A673 (cell line): ENCODE measurements at regions not wholly inside any gene's neighbourhood (a gene's known extent, or its start where the extent isn't known, plus 50 kb on each side); places are given as distances from the start of the nearest gene placed in this dataset.

ENCODE experiments used
- BruUV-seq: library from RNA; stranded (reverse); fragments of 400-500 nt; replicated peaks from 2 replicates; lab custom pipeline; 2021; lab: Mats Ljungman, UMichigan
- CTCF ChIA-PET: fragments of 300-600 bp; sonication (Branson Sonifier 250); formaldehyde crosslinking; loops from one replicate; lab custom pipeline; 2022; ENCODE audit warnings: antibody characterized with exemption; lab: Charles Lee
- POLR2A ChIA-PET: fragments of 300-600 bp; sonication (Branson Sonifier 250); formaldehyde crosslinking; loops from one replicate; lab custom pipeline; 2022; ENCODE audit warnings: antibody characterized with exemption; ENCODE audit not compliant: low non-redundant PET; lab: Charles Lee
- DNase-seq: peaks from one replicate; pipeline ENCODE4 v3.0.0-alpha.2; 2015; ENCODE audit warnings: low spot score
- H3K27ac ChIP-seq: fragments of 200-600 bp; sonication (generic); 2 replicates; pipeline ENCODE4 v1.5.1; 2016; ENCODE audit warnings: mixed run types, low read depth, mild to moderate bottlenecking, mixed read lengths, antibody characterized with exemption, low read length; ENCODE audit not compliant: poor library complexity, severe bottlenecking
- H3K27me3 ChIP-seq: fragments of 200-600 bp; sonication (generic); replicated peaks from 2 replicates; pipeline ENCODE4 v1.6.1; 2017; ENCODE audit warnings: mixed run types, low read depth, mild to moderate bottlenecking, mixed read lengths, antibody characterized with exemption, low read length; ENCODE audit not compliant: insufficient read depth, poor library complexity
- H3K36me3 ChIP-seq: fragments of 200-600 bp; sonication (generic); 2 replicates; pipeline ENCODE4 v1.6.1; 2016; ENCODE audit warnings: mixed run types, mild to moderate bottlenecking, mixed read lengths, antibody characterized with exemption, low read length; ENCODE audit not compliant: insufficient read depth, poor library complexity, severe bottlenecking
- H3K4me1 ChIP-seq: fragments of 200-600 bp; sonication (generic); 2 replicates; pipeline ENCODE4 v1.6.1; 2017; ENCODE audit warnings: mixed run types, mild to moderate bottlenecking, mixed read lengths, antibody characterized with exemption, low read length; ENCODE audit not compliant: insufficient read depth, poor library complexity, severe bottlenecking
- H3K4me3 ChIP-seq: fragments of 200-600 bp; sonication (generic); 2 replicates; pipeline ENCODE4 v1.5.1; 2016; ENCODE audit warnings: low read depth, mixed run types, mild to moderate bottlenecking, mixed read lengths, low read length; ENCODE audit not compliant: poor library complexity, severe bottlenecking
- H3K9me3 ChIP-seq: fragments of 200-600 bp; sonication (generic); 2 replicates; pipeline ENCODE4 v1.6.1; 2016; ENCODE audit warnings: mixed run types, low read depth, mild to moderate bottlenecking, mixed read lengths, antibody characterized with exemption, low read length; ENCODE audit not compliant: poor library complexity, severe bottlenecking
- CTCF ChIP-seq: fragments of 300-800, 200-600 bp; sonication (generic); conservative IDR thresholded peaks from 2 replicates; pipeline ENCODE4 v1.5.1; 2017; ENCODE audit warnings: low read depth, mild to moderate bottlenecking, antibody characterized with exemption, low read length, moderate library complexity, mixed read lengths
- EZH2 ChIP-seq: fragments of 200-600 bp; sonication (generic); IDR thresholded peaks from 2 replicates; pipeline ENCODE4 v1.6.1; 2017; ENCODE audit warnings: borderline replicate concordance, low read depth, mild to moderate bottlenecking, mixed read lengths, antibody characterized with exemption, low read length; ENCODE audit not compliant: poor library complexity, severe bottlenecking
- intact Hi-C: fragments of 100-400 bp; cut with micrococcal nuclease; formaldehyde crosslinking; loops from one replicate; pipeline ENCODE4 v1.10.0; 2022; ENCODE audit not compliant: unreplicated experiment

GRCh38 chr6:168206661-168207274 is 112.8 kb downstream of the DACT2 start:
- DNase-seq: no peak
- no TSS peak for BruUV-seq
- H3K27me3 ChIP-seq: no peaks in the 10 kb centered on the region
- H3K36me3 ChIP-seq: no peaks in the 10 kb centered on the region
- H3K27ac ChIP-seq: no peak overlapping the region
- H3K4me1 ChIP-seq: no peaks in the 10 kb centered on the region
- H3K9me3 ChIP-seq: peaks cover 7% of the 10 kb centered on the region
- intact Hi-C loops: no loop called here
- TF ChIP-seq CTCF (no peak), EZH2 (no peak)
- ChIA-PET CTCF (no interaction called here), POLR2A (no interaction called here)
- no peak overlapping the region for H3K4me3 ChIP-seq

- no peak overlapping the region for H3K27ac ChIP-seq
- CTCF ChIA-PET: no interaction called here
These were observed 113.4 kb downstream of the DACT2 start for GRCh38 chr6:168206186-168206585.

GRCh38 chr6:168201799-168202198 is 117.8 kb downstream of the DACT2 start:
- ChIA-PET POLR2A (no interaction called here), CTCF (no interaction called here)
- peaks cover 7% of the 10 kb centered on the region for H3K9me3 ChIP-seq
- H3K27me3 ChIP-seq: no peaks in the 10 kb centered on the region
- no peaks in the 10 kb centered on the region for H3K4me1 ChIP-seq
- no peak for DNase-seq
- H3K4me3 ChIP-seq: no peak overlapping the region
- no peaks in the 10 kb centered on the region for H3K36me3 ChIP-seq
- intact Hi-C loops: no loop called here
- no peak overlapping the region for H3K27ac ChIP-seq
- BruUV-seq: no TSS peak
- TF ChIP-seq EZH2: no peak
- TF ChIP-seq CTCF: no peak

More at GRCh38 chr6:168206186-168206585, 113.4 kb downstream of the DACT2 start:
- BruUV-seq: no TSS peak
- Histone ChIP-seq H3K27me3 (no peaks in the 10 kb centered on the region), H3K36me3 (no peaks in the 10 kb centered on the region), H3K4me1 (no peaks in the 10 kb centered on the region), H3K4me3 (no peak overlapping the region), H3K9me3 (peaks cover 7% of the 10 kb centered on the region)
- no peak for TF ChIP-seq CTCF
- no peak for TF ChIP-seq EZH2
- POLR2A ChIA-PET: no interaction called here
- no peak for DNase-seq
- intact Hi-C loops: no loop called here
